TTC549 (cell line): ENCODE measurements at regions not wholly inside any gene's neighbourhood (a gene's known extent, or its start where the extent isn't known, plus 50 kb on each side); places are given as distances from the start of the nearest gene placed in this dataset.
"Not testable (repeated sequence)": the region's sequence is repeated elsewhere in the genome, so short reads cannot be mapped to it uniquely, and the experiment has no call there.

Source experiments
- FAIRE-seq: peaks from 2 replicates; lab custom pipeline; 2012; peaks lifted over from hg19 to GRCh38; lab: Jason Lieb, UNC

DNA sequence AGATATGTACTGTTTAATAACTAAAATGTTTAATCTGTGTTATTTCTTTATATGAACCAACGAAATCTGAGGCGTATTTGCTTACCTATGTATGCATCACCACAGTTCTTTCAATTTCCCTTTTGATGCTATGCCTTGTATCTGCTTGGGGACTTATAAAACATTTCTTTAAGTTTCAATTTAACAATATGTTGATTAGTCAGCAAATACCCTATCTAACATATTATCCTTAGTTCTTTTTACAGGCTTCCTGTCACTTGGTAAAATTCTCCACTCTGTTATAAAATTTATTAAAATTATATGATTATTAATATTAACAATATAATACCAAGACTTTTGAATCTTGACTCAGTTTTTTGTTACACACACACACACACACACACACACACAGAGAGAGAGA is 174.3 kb downstream of the CPS1 start:
- no peak for FAIRE-seq

DNA sequence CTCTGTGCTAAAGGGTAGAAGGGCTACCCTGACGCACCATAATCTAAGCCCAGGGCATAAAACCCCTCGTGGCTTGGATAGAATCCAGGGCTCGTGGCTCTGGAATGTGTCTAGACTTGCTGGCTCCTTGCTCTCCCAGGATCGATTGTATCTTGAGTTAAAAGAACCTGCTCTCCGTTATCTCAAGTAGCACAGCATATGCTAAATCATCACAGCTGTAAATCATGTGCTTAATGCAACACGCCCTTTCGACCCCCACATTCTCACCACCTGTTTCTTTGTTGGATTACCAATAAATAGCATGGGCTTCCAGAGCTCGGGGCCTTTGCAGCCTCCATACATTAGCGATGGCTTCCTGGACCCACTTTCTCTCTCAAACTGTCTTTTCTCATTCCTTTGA is 190.4 kb downstream of the CPS1 start:
- FAIRE-seq = not testable (repeated sequence)

DNA sequence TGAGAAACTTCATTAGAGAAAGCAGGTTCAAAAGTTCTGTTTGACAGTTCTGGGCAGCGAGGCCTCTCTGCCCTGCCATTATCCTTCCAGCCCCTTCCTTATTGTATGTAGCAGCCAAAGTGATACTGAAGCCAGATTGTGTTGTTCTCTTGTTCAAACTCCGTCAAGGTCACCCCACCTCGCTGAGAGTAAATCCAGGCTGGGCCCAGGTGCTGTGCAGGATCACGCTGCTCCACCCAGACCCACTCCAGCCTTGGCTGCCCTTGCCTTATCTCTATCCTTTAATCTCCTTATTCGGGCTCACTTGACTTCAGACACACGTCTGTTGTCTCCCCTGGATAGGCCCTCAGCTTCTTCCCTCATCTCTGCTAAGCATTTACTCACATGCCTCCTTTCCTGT is 196.1 kb downstream of the CPS1 start:
- no peak for FAIRE-seq

DNA sequence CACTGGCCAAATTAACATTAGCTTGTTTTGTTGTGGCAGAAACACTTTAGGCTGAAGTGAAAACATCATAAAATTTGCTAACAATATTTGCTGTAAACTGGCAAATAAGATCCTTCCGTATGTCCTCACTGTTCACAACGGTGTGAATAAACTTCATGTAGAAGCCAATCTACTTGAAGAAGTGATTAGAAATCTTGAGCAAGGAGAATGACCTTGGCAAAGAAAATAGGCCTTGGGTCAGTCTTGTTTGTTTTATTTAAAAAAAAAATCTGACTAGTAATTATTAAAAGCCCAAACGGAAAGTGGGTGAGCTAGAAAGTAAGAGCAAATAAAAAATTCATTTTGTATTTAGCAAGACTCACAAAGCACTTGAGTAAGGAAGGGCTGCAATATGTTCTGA is 197.0 kb downstream of the CPS1 start:
- FAIRE-seq = no peak

DNA sequence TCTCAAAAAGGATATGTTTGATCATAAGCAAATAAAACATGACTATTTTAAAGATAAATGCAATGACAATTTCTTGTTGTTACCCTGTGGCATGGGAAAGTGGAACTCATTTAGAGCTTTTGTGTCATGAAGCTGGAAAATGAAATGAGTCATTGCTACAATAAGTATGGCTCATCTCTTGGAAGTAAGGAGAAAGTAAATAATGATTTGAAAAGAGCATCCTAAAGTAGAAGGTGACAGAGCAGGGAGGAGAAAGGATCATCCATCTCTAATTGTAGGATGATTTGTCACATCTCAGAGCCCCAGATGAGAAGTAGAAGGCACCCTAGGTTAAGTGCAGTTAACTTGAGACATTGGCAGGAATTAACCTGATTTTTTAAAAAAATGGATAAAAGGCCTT is 200.5 kb downstream of the CPS1 start:
- no peak for FAIRE-seq

DNA sequence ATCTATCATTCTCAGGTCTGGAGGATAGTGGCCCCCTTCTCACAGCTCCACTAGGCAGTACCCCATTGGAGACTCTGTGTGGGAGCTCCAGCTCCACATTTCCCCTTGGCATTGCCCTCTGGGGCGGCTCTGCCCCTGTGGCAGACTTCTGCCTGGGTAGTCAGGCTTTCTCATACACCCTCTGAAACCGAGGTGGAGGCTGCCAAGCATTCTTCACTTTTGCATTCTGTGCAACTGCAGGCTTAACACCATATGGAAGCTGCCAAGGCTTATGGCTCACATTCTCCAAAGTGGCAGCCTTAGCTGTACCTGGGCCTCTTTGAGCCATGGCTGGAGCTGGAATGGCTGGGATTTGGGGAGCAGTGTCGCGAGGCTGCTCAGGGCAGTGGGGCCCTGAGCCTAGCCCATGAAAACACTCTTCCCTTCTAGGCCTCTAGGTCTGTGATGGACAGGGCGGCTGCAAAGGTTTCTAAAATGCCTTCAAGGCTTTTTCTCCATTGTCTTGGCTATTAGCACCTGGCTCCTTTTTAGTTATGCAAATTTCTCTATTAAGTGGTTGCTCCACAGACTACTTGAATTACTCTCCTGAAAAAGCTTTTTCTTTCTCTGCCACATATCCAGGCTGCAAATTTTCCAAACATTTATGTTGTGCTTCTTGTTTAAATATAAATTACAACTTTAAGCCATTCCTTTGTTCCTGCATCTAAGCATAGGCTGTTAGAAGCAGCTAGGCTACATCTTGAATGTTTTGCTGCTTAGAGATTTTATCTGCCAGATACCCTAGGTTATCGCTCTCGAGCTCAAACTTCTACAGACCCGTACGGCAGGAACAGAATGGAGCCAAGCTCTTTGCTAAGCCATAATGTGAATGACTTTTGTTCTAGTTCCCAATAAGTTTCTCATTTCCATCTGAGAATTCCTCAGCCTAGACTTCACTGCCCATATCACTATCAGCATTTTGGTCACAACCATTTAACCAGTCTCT is 206.5 kb downstream of the CPS1 start:
- no peak for FAIRE-seq

DNA sequence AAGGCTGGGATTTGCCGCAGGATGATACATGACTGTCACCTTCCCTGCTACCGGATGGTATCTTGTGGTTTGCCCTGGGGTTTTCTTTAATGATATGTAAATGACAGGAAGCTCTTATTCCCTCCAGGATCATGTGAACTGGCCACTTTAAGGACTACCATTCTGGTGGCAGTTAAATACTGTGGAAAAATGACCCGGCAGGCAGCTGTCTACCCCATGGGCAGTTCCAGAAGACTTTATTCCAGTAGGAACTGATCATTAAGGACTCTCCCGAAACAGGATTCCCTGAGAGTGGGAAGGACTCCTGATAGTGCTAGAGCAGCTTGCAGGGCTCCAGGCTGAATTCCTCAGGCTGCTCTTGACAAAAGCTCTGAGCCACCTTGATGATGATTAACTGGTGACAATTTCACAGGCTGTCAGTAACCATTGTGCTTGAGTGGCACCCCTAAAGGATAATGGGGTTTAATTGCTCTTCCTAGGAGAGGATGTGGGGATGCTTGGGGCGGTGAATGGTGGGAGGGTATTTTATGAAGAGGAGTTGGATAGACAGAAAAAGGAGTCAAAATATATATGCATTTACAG is 212.0 kb downstream of the CPS1 start:
- FAIRE-seq = no peak

DNA sequence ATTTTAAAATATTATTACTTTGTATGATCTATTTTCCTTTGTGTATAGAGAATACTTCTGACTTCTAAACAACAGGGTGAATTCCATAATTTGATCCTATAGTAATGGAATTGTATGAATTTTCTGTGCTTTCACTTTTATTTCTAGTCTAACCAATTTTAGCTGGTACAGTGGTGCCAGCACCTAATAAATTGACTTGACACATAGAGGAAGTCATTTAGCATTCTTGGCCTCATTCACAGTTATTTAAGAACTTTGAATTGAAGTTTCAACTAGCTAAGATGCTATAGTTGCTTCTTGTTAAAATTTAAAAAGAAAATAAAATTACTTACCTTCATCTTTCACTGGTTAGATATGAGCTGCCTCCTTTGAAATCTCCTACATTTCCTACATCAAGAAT is 220.4 kb downstream of the CPS1 start:
- no peak for FAIRE-seq

DNA sequence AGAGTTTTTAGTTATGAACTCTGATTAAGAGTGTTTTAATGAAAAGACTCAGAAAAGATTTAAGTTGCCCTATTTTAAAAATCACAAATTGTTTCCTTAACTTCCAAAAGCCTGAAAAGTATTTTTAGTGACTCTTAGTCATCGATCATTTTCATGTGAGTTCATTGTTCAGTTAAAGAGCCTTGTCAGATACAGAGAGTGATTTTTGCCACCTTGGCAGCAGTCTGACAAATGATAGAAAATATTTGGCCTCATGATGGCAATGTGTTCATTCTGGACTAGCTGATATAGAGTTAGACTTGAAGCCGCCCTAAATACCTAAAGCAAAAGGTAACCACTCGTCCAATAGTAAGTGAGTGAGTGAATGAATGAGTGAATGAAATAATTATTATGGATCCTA is 225.8 kb downstream of the CPS1 start:
- FAIRE-seq = no peak

DNA sequence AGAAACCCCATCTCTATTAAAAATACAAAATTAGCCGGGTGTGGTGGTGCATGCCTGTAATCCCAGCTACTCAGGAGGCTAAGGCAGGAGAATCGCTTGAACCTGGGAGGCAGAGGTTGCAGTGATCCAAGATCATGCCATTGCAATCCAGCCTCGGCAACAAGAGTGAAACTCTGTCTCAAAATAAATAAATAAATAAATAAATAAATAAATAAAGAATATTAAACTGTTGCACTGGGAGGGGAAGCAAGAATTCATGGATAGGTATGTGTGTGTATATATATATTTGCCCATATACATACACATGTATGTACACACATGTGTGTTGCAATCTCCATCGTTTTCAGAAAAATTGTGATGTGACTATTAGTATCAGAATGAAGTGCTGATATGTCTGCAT is 231.4 kb downstream of the CPS1 start:
- not testable (repeated sequence) for FAIRE-seq

DNA sequence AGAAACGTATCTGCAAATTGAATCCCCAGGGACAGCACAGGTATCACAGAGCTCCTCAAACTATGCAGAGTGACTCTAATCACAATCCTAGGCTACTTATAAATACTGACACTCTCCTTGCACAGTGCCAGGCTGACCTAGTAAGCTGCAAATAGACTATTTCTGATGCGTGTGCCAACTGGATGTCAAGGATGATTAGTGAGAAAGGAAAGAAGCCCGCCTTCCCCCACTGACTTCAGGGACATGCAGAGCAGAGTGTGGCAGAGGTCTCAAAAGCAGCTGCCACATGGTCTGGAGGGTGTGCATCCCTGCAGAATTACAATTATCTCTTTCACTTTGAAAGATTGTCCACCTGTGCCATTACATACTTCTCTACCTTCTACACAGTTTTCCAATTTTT is 235.6 kb downstream of the CPS1 start:
- FAIRE-seq = no peak

DNA sequence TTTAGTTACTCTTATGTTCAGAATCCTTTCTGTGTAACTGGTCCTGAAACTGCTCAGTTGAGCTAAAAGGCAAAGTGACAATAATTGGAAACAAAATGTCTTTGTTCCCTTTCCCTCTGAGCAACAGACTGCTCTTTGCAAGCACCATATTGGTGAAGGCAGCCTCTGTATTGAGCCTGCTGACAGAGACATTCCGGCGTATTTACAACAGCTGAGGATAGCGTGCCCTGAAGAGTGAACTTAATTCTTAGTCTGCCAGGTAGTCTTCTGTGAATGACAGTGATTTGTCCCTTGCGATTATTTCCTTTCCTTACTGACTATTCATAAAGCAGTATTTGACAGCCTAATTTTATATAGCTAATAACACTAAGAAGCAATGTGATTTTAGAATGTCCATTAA is 239.1 kb downstream of the CPS1 start:
- no peak for FAIRE-seq

DNA sequence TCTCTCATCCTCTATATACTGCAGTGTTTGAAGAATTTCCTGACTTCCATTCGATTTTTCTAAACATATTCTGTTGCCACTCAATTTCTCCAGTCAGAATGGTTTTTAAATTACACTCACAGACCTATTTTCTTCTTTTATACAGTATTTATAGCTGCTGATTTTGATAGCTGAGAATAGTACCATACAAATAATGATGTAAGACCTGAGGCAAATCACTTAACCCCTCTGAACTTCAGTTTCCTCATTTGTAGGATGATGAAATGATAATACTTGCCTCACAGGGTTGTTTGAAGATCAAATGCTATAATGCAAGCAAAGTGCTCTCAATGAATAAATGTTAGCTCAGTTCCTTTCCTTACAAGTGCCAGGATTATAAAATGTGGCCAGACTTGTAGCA is 241.8 kb downstream of the CPS1 start:
- no peak for FAIRE-seq

DNA sequence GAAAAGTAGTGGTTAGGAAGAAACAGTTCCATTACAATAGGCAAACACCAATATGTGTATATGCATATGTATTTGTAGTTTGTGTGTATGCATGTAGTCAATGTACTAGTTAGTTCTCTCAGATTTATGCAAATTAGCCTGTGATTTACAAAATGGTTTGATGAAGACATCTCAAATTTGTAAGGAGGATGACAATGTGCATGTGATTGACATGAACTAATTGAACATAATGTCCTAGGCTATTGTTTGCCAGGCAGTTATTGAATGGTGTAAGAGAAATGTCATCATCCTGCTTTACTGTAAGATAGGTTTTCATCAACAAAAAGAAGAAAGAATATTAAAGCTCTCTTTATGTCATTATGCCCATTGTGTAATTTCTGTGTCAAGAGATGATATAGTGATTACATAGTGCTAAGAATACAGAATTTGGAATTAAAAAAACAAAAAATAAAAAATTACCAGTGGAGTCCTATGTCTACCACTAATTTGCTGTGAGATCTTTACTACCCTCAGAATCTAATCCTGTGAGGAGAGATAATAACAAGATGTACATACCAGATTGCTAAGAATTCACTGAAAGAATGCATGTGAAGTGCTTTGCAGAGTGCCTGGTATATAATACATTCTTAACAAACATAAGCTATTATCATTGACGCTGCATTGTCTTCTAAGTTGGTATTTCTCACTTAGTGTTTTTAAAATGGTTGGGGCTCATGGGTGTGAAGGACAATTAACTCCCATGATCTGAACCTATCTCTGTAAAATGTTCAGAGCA is 258.0 kb downstream of the CPS1 start:
- no peak for FAIRE-seq

DNA sequence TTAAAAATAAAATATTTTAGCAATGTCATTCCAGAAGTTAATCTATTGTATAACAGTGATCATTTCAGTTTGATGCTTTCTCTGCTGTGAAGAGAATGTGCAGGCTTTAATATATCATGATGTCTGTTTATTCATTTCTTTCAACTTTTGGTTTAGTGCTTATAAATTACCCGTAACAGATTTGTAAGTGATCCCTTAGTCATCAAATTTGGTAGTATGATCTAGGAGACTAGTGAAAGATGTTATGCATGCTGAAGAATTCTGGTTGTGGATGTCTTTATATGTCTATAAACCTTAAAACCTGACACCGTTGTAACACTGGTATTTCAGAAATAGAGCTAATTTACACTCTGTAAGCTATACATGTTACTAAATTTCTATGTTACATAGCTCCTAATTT is 260.4 kb downstream of the CPS1 start:
- FAIRE-seq = no peak

DNA sequence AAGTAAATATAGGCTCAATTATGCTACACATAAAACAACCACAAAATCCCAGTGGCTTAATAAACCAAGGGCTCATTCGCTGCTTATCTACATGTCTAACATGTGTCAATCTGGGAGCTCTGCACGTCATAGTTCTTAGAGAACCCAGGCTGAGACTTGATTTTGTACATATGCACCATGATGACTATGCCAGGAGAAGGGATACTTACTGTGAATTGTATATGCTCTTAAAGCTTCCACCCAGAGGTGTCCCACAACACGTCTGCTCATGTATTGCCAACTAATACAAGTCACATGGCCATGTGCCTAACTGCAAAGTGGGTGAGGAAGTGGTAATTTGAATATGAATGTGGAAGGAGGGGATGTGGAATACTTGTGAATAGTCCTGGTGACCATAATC is 262.1 kb downstream of the CPS1 start:
- FAIRE-seq = no peak

DNA sequence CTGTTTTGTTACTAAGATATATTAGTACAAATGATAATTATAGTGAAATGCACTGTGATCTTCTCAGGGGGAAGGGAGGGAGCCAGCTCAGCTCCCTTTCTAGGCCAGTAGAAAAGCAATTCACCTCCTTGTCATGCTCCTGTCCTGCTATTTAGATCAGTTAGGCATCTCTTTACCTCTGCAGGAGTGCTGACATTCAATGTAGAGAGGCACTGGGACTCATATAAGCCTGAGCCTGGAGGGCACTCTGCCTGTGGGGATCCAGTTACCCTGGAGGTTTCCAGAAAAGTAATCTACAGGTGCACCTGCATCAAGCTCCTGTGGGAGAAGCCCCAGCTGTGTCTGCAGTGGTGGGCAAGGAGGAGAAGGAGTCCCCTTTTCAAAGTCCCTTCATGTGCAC is 277.0 kb downstream of the CPS1 start:
- FAIRE-seq = no peak

DNA sequence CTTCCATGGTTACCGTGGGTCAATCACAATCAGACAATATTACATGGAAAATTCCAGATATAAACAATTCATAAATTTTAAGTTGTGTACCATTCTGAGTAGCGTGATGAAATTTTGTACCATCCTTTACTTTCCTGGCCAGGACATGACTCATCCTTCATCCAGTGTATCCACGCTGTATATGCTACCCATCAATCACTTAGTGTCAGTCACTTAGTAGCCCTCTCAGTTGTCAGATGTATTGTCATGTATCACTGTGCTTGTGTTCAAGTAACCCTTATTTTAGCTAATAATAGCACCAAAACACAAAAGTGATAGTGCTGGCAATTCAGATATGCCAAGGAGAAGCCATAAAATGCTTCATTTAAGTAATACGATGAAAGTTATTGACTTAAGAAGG is 282.6 kb downstream of the CPS1 start:
- FAIRE-seq = no peak

DNA sequence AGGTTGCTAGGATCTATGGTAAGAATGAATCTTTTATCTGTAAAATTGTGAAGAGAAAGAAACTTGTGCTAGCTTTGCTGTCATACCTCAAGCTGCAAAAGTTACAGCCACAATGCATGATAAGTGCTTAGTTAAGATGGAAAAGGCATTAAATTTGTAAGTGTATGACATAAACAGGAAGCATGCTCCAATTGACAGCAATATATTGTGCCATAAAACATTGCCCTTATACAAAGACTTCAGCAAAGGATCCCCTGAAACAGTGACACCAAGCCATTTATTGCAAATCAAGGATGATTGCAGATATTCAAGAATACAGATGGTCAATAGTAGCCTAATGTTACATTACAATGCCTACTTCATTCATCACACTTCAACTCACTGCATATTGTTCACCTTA is 283.1 kb downstream of the CPS1 start:
- no peak for FAIRE-seq

DNA sequence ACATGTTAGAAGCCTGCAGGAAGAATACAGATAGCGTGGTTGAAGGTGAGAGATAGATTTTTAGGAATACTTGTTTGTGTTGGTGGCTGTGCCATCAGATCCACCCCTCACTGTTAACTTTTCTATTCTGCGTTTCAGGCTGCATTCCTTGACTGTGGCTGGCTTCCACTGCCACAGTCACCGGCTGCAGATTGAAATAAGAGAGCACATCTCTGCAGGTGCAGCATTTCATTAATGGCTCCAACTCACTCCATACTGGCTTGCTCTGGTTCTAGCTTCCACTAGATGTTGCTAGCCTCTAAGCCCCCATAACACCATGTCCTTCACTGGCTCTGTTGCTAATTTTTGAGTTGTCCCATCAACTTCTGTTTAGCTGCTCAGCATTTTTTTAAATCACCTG is 286.5 kb downstream of the CPS1 start:
- FAIRE-seq = no peak

DNA sequence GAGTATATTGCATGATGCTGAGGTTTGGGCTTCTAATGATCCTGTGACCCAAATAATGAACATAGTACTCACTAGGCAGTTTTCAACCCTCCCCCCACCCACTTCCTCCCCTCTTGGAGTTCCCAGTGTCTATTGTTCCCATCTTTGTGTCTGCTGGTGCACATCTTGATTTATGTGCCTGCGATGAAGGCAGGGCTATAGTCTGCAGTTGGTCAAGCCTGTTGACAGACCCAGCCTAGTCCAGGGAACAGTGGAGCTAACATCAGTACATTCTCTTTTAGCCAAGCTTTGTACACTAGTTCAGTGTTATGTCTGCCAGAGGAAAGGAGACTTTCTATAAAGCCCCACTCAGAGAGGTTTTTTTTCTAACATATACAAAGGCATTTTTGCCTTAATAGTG is 287.6 kb downstream of the CPS1 start:
- FAIRE-seq = no peak

DNA sequence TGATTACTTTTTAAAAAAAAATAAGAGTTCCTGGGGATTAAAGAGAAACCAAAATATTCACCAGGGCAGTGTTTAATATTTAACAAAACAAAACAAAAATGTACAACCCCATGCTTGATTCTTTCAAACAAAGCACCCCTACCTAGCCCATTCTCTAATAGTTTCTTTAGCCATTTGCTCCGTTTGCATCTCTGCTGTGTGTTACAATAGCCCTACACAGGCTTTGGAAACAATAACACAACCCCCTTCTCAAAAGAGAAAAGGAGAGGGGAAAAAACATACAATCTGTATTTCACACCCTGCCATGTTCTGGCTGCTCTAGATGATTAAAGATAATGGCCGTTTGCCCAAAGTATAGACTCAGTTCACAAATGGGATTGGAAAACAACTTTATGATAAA is 302.9 kb downstream of the CPS1 start:
- no peak for FAIRE-seq

DNA sequence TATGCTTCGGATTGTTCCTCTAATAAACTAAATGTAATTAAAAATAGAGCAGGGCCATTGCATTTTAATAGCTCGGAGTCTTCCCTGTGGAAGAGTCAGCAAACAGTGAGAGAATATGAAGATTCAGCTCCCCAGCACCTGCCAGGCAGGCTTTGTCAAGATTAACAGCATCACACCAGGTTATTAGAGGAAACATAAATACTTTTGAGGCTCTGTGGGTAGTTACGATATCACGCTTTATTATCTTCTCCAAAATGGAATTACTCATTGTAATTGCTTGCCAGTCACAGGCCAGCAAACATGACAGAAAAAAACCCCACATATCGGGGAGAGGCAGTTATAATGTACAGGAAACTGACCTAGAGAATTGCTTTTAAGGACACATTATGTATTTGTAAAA is 303.9 kb downstream of the CPS1 start:
- FAIRE-seq = no peak
